ENCODE measurements at regions not wholly inside any gene's neighbourhood (a gene's known extent, or its start where the extent isn't known, plus 50 kb on each side); places are given as distances from the start of the nearest gene placed in this dataset.

DNA sequence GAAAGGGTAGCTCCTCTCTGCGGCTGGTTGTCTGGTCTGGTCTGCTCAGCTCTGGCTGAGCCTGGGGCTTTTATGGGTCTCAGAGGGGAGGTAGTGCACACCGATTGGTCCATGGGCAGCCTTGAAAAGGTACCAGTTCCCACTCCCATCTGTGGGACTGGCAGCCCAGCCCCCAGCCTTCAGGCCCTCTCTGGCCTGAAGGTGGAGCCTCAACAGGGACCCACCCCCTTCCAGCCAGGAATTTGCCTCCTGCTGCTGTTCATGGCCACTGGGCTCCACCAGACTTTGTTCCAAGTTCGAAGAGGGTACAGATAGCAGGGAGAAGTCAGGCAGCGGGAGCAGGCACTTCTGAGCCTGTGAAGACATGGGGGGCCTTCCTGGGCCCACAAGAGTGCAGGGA lies 165.3 kb upstream of the SLC27A6 start:
- H3K4me3 ChIP-seq (ENCODE audit: low read length) = no peak overlapping the region
- TF ChIP-seq, protein P1, sequence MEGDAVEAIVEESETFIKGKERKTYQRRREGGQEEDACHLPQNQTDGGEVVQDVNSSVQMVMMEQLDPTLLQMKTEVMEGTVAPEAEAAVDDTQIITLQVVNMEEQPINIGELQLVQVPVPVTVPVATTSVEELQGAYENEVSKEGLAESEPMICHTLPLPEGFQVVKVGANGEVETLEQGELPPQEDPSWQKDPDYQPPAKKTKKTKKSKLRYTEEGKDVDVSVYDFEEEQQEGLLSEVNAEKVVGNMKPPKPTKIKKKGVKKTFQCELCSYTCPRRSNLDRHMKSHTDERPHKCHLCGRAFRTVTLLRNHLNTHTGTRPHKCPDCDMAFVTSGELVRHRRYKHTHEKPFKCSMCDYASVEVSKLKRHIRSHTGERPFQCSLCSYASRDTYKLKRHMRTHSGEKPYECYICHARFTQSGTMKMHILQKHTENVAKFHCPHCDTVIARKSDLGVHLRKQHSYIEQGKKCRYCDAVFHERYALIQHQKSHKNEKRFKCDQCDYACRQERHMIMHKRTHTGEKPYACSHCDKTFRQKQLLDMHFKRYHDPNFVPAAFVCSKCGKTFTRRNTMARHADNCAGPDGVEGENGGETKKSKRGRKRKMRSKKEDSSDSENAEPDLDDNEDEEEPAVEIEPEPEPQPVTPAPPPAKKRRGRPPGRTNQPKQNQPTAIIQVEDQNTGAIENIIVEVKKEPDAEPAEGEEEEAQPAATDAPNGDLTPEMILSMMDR (conservative IDR thresholded peaks at IDR 0.05; ENCODE audit: low read depth, low read length) = no peak
- DNase-seq (ENCODE audit: low read depth) = no peak

- H3K4me3 ChIP-seq (ENCODE audit: low read length) = no peak overlapping the region
- no peak for DNase-seq (ENCODE audit: low read depth)
- TF ChIP-seq, protein P1 (conservative IDR thresholded peaks at IDR 0.05; ENCODE audit: low read depth, low read length) = no peak
These were observed 164.9 kb upstream of the SLC27A6 start for GRCh38 chr5:128800377-128800776.

DNA sequence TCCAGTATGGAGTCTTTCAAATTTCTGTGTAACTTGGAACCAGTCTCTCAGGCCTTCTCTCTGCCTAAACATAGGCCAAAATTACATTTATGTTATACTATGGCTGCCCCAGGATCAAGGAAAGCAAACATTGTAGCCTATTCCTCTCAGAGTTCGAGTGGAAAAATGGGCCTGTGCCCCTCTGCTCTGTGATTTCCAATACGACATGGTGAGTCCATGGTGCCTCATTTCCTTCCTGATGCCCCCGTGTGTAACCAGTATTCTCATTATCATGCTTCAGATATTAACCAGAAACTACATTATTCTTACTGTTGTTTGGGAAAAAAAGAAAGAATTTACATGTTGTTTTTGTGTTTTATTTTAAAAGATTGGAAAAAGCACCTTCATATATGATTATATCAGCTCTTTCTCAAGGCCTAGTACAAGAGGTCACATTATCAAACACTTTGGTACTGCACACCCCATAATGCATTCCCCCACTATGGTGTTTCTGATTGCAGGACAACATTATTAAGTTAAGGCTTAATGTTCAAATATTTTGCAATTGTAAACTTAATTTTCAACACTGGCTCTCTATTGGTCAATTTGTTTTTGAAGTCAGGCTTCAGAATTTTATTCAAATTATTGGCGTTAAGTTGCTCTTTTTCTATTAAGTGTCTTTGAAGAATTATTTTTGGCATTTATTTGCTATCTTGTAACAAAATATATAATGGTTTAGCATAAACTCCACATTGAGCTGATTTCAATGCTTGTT lies 151.8 kb upstream of the SLC27A6 start:
- no peak for DNase-seq (ENCODE audit: low read depth)
- no peak overlapping the region for H3K4me3 ChIP-seq (ENCODE audit: low read length)
- TF ChIP-seq, protein P1 (conservative IDR thresholded peaks at IDR 0.05; ENCODE audit: low read depth, low read length) = no peak

DNA sequence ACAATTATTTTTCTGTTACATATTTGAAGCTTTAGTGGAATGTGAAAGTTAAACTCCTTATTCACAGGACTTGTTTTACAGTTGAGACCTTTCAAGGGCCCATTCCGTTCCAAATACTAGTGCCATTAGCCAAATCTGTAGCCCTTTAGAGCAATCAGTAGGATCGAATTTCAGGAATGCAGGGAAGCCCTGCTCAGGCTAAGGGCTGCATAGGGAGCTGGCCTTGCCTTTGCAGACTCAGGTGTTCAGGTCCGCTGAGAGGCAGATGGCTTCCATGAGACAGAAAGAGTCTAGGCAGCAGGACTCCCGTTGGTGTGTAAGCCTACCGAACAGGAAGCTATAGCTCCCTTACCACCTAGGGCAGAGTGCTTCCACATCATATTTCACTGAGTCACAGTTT lies 150.1 kb upstream of the SLC27A6 start:
- DNase-seq (ENCODE audit: low read depth) = no peak
- H3K4me3 ChIP-seq (ENCODE audit: low read length) = no peak overlapping the region
- TF ChIP-seq, protein P1 (conservative IDR thresholded peaks at IDR 0.05; ENCODE audit: low read depth, low read length) = no peak

DNA sequence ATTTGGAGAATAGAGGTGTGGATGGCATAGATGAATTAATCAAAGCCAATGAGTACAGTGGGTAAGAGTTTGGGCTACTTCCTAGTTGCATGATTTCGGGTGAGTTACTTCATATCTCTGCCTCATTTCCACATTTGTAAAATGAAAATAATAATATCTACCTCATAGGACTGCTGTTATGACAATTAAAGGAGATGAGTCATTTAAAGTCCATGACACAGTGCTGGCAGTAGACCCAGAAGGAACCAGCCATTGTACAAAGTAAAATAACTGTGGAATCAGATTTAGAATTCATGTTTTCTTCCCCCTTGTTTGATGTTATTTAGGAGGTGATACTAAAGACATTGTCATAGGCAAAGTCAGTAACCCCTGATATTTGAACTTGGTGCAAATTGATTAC lies 139.5 kb upstream of the SLC27A6 start:
- TF ChIP-seq, protein P1 (conservative IDR thresholded peaks at IDR 0.05; ENCODE audit: low read depth, low read length) = no peak
- H3K4me3 ChIP-seq (ENCODE audit: low read length) = no peak overlapping the region
- no peak for DNase-seq (ENCODE audit: low read depth)

GRCh38 chr5:128826275-128826674 lies 139.0 kb upstream of the SLC27A6 start:
- DNase-seq (ENCODE audit: low read depth) = no peak
- TF ChIP-seq, protein P1 (conservative IDR thresholded peaks at IDR 0.05; ENCODE audit: low read depth, low read length) = no peak
- no peak overlapping the region for H3K4me3 ChIP-seq (ENCODE audit: low read length)

DNA sequence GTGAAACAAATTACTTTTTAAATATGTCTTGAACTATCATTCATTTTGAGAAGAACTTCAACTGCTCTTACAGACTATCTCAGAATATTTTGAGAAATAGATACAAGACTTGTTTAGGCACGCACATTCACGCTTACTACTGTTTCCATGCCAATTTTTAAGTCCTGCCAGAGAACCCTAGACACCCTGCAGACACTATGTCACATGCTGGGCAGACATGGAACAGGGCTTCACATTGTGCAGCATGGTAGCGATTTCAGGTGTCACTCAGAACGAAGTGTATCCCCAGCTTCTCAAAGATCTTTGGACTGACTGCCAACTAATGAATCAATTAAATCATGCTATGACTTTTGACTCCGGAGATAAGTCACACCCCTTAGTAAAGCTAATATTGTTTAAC lies 128.7 kb upstream of the SLC27A6 start:
- no peak overlapping the region for H3K4me3 ChIP-seq (ENCODE audit: low read length)
- TF ChIP-seq, protein P1 (conservative IDR thresholded peaks at IDR 0.05; ENCODE audit: low read depth, low read length) = no peak
- DNase-seq (ENCODE audit: low read depth) = no peak

Data from retinal pigment epithelial cell (primary cell).